Cerebellar nuclear complex (tissue), 1 donor: ENCODE measurements at regions not wholly inside any gene's neighbourhood (a gene's known extent, or its start where the extent isn't known, plus 50 kb on each side); places are given as distances from the start of the nearest gene placed in this dataset.

Source experiments
- DNase-seq, 2 experiments: peaks; one replicate each; lab custom pipeline; 2025; lab: John Stamatoyannopoulos, UW

- DNase-seq = no peak
Observed at GRCh38 chr12:124096109-124096508, 123.1 kb downstream of the ZNF664 start.

GRCh38 chr12:124096869-124097434 lies 123.9 kb downstream of the ZNF664 start:
- DNase-seq = no peak

GRCh38 chr12:124097701-124098100 lies 124.7 kb downstream of the ZNF664 start:
- no peak for DNase-seq

- no peak for DNase-seq
Observed at GRCh38 chr12:124098101-124098757, 125.2 kb downstream of the ZNF664 start.

- DNase-seq = no peak
Observed at GRCh38 chr12:124098887-124099286, 125.9 kb downstream of the ZNF664 start.

- no peak for DNase-seq
Observed at GRCh38 chr12:124099661-124100060, 126.6 kb downstream of the ZNF664 start.

GRCh38 chr12:124100572-124101178 lies 127.7 kb downstream of the ZNF664 start:
- no peak for DNase-seq

- DNase-seq = no peak
Observed at GRCh38 chr12:124105546-124105945, 132.5 kb downstream of the ZNF664 start.

- no peak for DNase-seq
Observed at GRCh38 chr12:124107351-124107750, 134.3 kb downstream of the ZNF664 start.

- no peak for DNase-seq
Observed at GRCh38 chr12:124109760-124110159, 136.7 kb downstream of the ZNF664 start.

GRCh38 chr12:124110372-124110883 lies 137.4 kb downstream of the ZNF664 start:
- no peak for DNase-seq

- no peak for DNase-seq
Observed at GRCh38 chr12:124111006-124111405, 138.0 kb downstream of the ZNF664 start.

- DNase-seq = no peak
Observed at GRCh38 chr12:124114316-124114715, 141.3 kb downstream of the ZNF664 start.

- DNase-seq = no peak
Observed at GRCh38 chr12:124115496-124115895, 142.5 kb downstream of the ZNF664 start.

GRCh38 chr12:124115976-124116690 lies 143.1 kb downstream of the ZNF664 start:
- DNase-seq = no peak

- no peak for DNase-seq
Observed at GRCh38 chr12:124120739-124121138, 147.7 kb downstream of the ZNF664 start.

- DNase-seq = no peak
Observed at GRCh38 chr12:124122722-124123121, 149.7 kb downstream of the ZNF664 start.

- DNase-seq = no peak
Observed at GRCh38 chr12:124123296-124124000, 150.4 kb downstream of the ZNF664 start.

- DNase-seq = no peak
Observed at GRCh38 chr12:124125203-124125871, 152.3 kb downstream of the ZNF664 start.

- DNase-seq = no peak
Observed at GRCh38 chr12:124126950-124127655, 154.1 kb downstream of the ZNF664 start.

- DNase-seq = no peak
Observed at GRCh38 chr12:124129132-124129531, 156.1 kb downstream of the ZNF664 start.
